ENCODE measurements at regions not wholly inside any gene's neighbourhood (a gene's known extent, or its start where the extent isn't known, plus 50 kb on each side); places are given as distances from the start of the nearest gene placed in this dataset.

DNA sequence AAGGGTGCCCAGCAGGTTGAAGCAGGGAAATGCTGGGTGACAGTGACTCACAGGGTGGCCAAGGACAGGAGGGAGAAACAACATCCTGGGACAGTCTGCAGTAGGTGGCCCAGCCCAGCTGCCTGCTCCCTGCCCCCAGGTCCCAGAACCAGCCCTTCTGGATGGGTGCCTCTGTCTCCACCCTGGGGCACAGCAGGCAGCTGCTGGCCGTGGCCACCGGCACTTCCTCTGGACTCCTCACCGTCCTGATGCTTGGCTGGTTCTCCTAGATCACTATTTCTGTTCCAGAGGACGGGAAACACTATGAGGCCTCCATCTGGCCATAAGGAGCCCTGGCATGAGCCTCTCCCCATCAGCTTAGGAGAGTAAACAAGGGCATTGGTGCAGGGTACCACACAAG is 258.9 kb downstream of the XXYLT1 start:
- H3K27me3 ChIP-seq (replicated peaks; ENCODE audit: insufficient read depth, low read length), result no peaks in the 10 kb centered on the region
- H3K27ac ChIP-seq (ENCODE audit: low read length), result no peak overlapping the region
- no peaks in the 10 kb centered on the region for H3K79me2 ChIP-seq (ENCODE audit: low read length)
- no peaks in the 10 kb centered on the region for H3K9me3 ChIP-seq (replicated peaks; ENCODE audit: insufficient read depth, low read length)
- H3K9me2 ChIP-seq (replicated peaks; ENCODE audit: insufficient read depth, low read length), result no peaks in the 10 kb centered on the region
- H3K4me3 ChIP-seq (ENCODE audit: low read length), result no peak overlapping the region
- H3F3A ChIP-seq (ENCODE audit: insufficient read depth, low read length), result no peaks in the 10 kb centered on the region
- no peak overlapping the region for H2AFZ ChIP-seq (ENCODE audit: low read length)
- no peaks in the 10 kb centered on the region for H3K4me1 ChIP-seq (ENCODE audit: low read length)
- H3K36me3 ChIP-seq (replicated peaks; ENCODE audit: insufficient read depth, low read length), result no peaks in the 10 kb centered on the region
- no peaks in the 10 kb centered on the region for H4K20me1 ChIP-seq (ENCODE audit: insufficient read depth, low read length)
- H3K4me2 ChIP-seq (ENCODE audit: low read depth, low read length), result no peak overlapping the region
- TF ChIP-seq EZH2 (optimal IDR thresholded peaks at IDR 0.05; ENCODE audit: low read depth, low read length), result no peak
- DNase-seq, result no peak
- H3K9ac ChIP-seq (ENCODE audit: low read length), result no peak overlapping the region

DNA sequence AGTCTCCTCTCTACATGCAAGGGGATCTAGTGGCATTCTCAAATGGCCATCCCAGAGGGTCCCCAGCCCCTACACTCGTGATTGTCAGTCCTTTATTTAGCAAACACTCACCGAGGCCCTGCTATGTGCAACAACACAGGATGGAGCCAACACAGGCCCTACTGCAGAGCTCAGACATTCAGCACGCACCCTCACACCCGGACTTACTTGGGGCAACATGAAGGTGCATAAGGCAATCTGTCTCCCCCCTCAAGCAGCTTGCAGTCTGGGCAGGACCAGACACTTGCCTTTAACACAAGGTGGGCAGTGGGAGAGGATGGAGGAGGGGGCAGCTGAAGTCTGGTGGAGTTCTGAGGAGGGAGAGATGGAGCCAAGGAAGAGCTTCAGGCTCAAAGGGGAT is 258.4 kb downstream of the XXYLT1 start:
- no peak overlapping the region for H3K4me3 ChIP-seq (ENCODE audit: low read length)
- no peak overlapping the region for H3K9ac ChIP-seq (ENCODE audit: low read length)
- H3K27ac ChIP-seq (ENCODE audit: low read length), result no peak overlapping the region
- no peak for DNase-seq
- no peaks in the 10 kb centered on the region for H3K4me1 ChIP-seq (ENCODE audit: low read length)
- no peaks in the 10 kb centered on the region for H3F3A ChIP-seq (ENCODE audit: insufficient read depth, low read length)
- H3K27me3 ChIP-seq (replicated peaks; ENCODE audit: insufficient read depth, low read length), result no peaks in the 10 kb centered on the region
- no peaks in the 10 kb centered on the region for H4K20me1 ChIP-seq (ENCODE audit: insufficient read depth, low read length)
- TF ChIP-seq, protein P1, sequence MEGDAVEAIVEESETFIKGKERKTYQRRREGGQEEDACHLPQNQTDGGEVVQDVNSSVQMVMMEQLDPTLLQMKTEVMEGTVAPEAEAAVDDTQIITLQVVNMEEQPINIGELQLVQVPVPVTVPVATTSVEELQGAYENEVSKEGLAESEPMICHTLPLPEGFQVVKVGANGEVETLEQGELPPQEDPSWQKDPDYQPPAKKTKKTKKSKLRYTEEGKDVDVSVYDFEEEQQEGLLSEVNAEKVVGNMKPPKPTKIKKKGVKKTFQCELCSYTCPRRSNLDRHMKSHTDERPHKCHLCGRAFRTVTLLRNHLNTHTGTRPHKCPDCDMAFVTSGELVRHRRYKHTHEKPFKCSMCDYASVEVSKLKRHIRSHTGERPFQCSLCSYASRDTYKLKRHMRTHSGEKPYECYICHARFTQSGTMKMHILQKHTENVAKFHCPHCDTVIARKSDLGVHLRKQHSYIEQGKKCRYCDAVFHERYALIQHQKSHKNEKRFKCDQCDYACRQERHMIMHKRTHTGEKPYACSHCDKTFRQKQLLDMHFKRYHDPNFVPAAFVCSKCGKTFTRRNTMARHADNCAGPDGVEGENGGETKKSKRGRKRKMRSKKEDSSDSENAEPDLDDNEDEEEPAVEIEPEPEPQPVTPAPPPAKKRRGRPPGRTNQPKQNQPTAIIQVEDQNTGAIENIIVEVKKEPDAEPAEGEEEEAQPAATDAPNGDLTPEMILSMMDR (IDR thresholded peaks at IDR 0.05; ENCODE audit: low read length), result no peak
- TF ChIP-seq EZH2 (optimal IDR thresholded peaks at IDR 0.05; ENCODE audit: low read depth, low read length), result no peak
- no peak for TF ChIP-seq EZH2phosphoT487 (IDR thresholded peaks at IDR 0.05; ENCODE audit: low read length)
- no peaks in the 10 kb centered on the region for H3K9me3 ChIP-seq (replicated peaks; ENCODE audit: insufficient read depth, low read length)
- no peaks in the 10 kb centered on the region for H3K9me2 ChIP-seq (replicated peaks; ENCODE audit: insufficient read depth, low read length)
- H3K36me3 ChIP-seq (replicated peaks; ENCODE audit: insufficient read depth, low read length), result no peaks in the 10 kb centered on the region
- H2AFZ ChIP-seq (ENCODE audit: low read length), result no peak overlapping the region
- no peaks in the 10 kb centered on the region for H3K79me2 ChIP-seq (ENCODE audit: low read length)
- no peak overlapping the region for H3K4me2 ChIP-seq (ENCODE audit: low read depth, low read length)

DNA sequence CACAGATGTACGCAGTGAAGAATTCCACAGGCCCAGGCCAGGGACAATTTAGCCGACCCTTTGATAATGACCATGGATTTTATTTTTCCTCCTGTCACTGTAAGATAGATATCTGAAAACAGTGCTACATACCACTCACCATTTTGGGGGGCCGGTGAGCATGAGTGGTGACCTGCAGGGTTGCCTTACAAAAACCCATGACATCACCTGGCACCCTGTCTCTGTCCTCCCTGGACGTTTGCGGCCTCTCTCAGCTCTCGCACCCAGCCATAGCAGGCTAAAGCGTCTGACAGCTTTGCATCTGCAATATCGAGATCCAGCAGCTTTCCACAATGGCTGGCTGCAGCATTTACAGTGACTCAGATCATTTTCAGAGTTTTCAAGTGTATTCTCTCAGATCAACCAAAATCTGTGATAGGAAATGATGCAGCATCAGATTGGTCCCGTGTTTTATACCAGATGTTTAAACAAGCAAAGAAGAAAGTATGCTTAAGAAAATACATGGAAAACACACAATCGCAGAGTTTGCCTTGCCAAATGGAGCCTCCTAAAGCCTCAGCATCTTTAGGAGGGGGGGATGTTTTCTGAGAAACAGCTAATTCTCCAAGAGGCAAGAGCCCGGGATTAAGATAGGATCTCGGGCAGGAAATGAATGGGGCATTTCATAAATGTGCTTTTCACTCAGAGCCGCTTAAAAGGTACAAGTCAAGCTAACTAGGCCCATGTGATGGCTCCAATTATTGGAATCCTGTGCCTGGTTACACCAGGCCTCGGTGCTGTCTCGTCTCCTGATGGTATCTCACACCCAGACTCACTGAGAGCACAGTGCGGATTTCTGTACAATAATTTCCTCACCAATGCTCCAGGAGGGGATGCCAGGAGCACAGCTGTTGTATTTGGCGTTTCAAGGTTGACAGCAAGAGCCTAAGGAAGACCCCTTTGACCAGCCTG is 257.3 kb downstream of the XXYLT1 start:
- H3K27me3 ChIP-seq (replicated peaks; ENCODE audit: insufficient read depth, low read length), result no peaks in the 10 kb centered on the region
- no peak for DNase-seq
- H3K27ac ChIP-seq (ENCODE audit: low read length), result no peak overlapping the region
- H3K9me2 ChIP-seq (replicated peaks; ENCODE audit: insufficient read depth, low read length), result no peaks in the 10 kb centered on the region
- no peak overlapping the region for H3K4me2 ChIP-seq (ENCODE audit: low read depth, low read length)
- H3K4me1 ChIP-seq (ENCODE audit: low read length), result no peaks in the 10 kb centered on the region
- TF ChIP-seq EZH2phosphoT487 (IDR thresholded peaks at IDR 0.05; ENCODE audit: low read length), result no peak
- TF ChIP-seq, protein P1 (IDR thresholded peaks at IDR 0.05; ENCODE audit: low read length), result no peak
- no peak for TF ChIP-seq EZH2 (optimal IDR thresholded peaks at IDR 0.05; ENCODE audit: low read depth, low read length)
- no peaks in the 10 kb centered on the region for H3K9me3 ChIP-seq (replicated peaks; ENCODE audit: insufficient read depth, low read length)
- H3K36me3 ChIP-seq (replicated peaks; ENCODE audit: insufficient read depth, low read length), result no peaks in the 10 kb centered on the region
- no peak overlapping the region for H2AFZ ChIP-seq (ENCODE audit: low read length)
- H3K79me2 ChIP-seq (ENCODE audit: low read length), result no peaks in the 10 kb centered on the region
- H3K4me3 ChIP-seq (ENCODE audit: low read length), result no peak overlapping the region
- no peaks in the 10 kb centered on the region for H3F3A ChIP-seq (ENCODE audit: insufficient read depth, low read length)
- H3K9ac ChIP-seq (ENCODE audit: low read length), result no peak overlapping the region
- no peaks in the 10 kb centered on the region for H4K20me1 ChIP-seq (ENCODE audit: insufficient read depth, low read length)

DNA sequence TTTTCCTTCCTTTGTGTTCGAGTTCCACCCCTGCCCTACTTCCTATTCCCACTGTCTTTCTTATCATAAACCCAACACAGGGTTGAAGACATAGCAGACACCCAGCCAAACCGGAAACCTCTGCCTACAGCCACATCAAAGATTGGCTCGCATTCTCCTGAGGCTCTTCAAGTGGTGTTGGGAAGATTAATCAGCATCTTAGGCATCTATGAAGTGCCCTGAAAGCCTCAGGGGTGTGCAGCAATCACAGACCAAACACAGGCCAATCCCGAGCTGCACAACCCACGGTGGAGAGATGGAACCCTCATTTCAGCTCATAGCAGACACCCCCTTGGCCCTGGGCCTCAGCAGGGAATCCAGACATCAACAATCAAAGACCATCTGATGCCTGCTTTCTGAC is 255.9 kb downstream of the XXYLT1 start:
- DNase-seq, result peak; percentile 11
- Histone ChIP-seq H3K27me3 (replicated peaks; ENCODE audit: insufficient read depth, low read length) (no peaks in the 10 kb centered on the region), H3K9me2 (replicated peaks; ENCODE audit: insufficient read depth, low read length) (no peaks in the 10 kb centered on the region), H3F3A (ENCODE audit: insufficient read depth, low read length) (no peaks in the 10 kb centered on the region), H3K9me3 (replicated peaks; ENCODE audit: insufficient read depth, low read length) (no peaks in the 10 kb centered on the region), H4K20me1 (ENCODE audit: insufficient read depth, low read length) (no peaks in the 10 kb centered on the region), H3K9ac (ENCODE audit: low read length) (no peak overlapping the region), H3K27ac (ENCODE audit: low read length) (no peak overlapping the region), H3K4me2 (ENCODE audit: low read depth, low read length) (no peak overlapping the region), H2AFZ (ENCODE audit: low read length) (no peak overlapping the region), H3K79me2 (ENCODE audit: low read length) (no peaks in the 10 kb centered on the region), H3K4me1 (ENCODE audit: low read length) (no peaks in the 10 kb centered on the region), H3K36me3 (replicated peaks; ENCODE audit: insufficient read depth, low read length) (no peaks in the 10 kb centered on the region), H3K4me3 (ENCODE audit: low read length) (no peak overlapping the region)
- TF ChIP-seq EZH2 (optimal IDR thresholded peaks at IDR 0.05; ENCODE audit: low read depth, low read length), result no peak

Measured in MM.1S (cell line).